Activated CD8-positive, alpha-beta memory T cell treated with anti-CD3 and anti-CD28 coated beads, Interleukin-2, amount 10 ng/mL, durations not matched to agents 7 days and 5 days (primary cell): ENCODE measurements at regions not wholly inside any gene's neighbourhood (a gene's known extent, or its start where the extent isn't known, plus 50 kb on each side); places are given as distances from the start of the nearest gene placed in this dataset.
"Not testable (repeated sequence)": the region's sequence is repeated elsewhere in the genome, so short reads cannot be mapped to it uniquely, and the experiment has no call there.

Experiments used
- ATAC-seq: fragments of 150-1000 bp; cut with Tn5 transposase; one replicate; pipeline ENCODE4 v1.10.0; 2021; ENCODE audit warnings: moderate library complexity
- CTCF ChIA-PET: fragments of 350-600 bp; sonication (Branson Sonifier 250); formaldehyde crosslinking; loops from one replicate; lab custom pipeline; 2021; ENCODE audit warnings: antibody characterized with exemption; lab: Charles Lee
- DNase-seq: peaks from one replicate; pipeline ENCODE4 v3.0.0-alpha.2; 2020
- H3K27ac Mint-ChIP-seq: one replicate; pipeline ENCODE4 v1.8.0; 2021; ENCODE audit warnings: mild to moderate bottlenecking, mixed read lengths
- H3K27me3 Mint-ChIP-seq: one replicate; pipeline ENCODE4 v1.8.0; 2021; ENCODE audit warnings: mixed read lengths
- H3K36me3 Mint-ChIP-seq: one replicate; pipeline ENCODE4 v1.8.0; 2021; ENCODE audit warnings: mild to moderate bottlenecking, mixed read lengths
- H3K4me1 Mint-ChIP-seq: one replicate; pipeline ENCODE4 v1.8.0; 2021; ENCODE audit warnings: mixed read lengths
- H3K4me3 Mint-ChIP-seq: one replicate; pipeline ENCODE4 v1.8.0; 2021; ENCODE audit warnings: mild to moderate bottlenecking, moderate library complexity, mixed read lengths
- H3K9me3 Mint-ChIP-seq: one replicate; pipeline ENCODE4 v1.8.0; 2022; ENCODE audit warnings: low read depth, mixed read lengths

DNA sequence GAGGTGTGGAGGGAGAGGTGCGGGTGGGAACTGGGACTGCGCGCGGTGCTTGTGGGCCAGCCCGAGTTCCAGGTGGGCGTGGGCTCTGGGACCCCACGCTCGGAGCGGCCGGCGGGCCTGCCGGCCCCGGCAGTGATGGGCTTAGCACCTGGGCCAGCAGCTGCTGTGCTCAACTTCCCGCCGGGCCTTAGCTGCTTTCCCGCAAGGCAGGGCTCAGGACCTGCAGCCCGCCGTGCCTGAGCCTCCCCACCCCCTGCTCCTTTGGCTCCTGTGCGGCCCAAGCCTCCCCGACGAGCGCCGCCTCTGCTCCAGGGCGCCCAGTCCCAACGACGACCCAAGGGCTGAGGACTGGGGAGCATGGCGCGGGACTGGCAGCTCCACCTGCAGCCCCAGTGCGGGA lies 232.7 kb downstream of the FGFR2 start:
- H3K36me3 Mint-ChIP-seq: no peaks in the 10 kb centered on the region
- H3K4me3 Mint-ChIP-seq: no peak overlapping the region
- ATAC-seq (no peak), DNase-seq (no peak)
- H3K9me3 Mint-ChIP-seq: peaks cover 3% of the 10 kb centered on the region
- CTCF ChIA-PET: no interaction called here
- no peaks in the 10 kb centered on the region for H3K27me3 Mint-ChIP-seq
- H3K27ac Mint-ChIP-seq: no peak overlapping the region
- H3K4me1 Mint-ChIP-seq: no peaks in the 10 kb centered on the region

DNA sequence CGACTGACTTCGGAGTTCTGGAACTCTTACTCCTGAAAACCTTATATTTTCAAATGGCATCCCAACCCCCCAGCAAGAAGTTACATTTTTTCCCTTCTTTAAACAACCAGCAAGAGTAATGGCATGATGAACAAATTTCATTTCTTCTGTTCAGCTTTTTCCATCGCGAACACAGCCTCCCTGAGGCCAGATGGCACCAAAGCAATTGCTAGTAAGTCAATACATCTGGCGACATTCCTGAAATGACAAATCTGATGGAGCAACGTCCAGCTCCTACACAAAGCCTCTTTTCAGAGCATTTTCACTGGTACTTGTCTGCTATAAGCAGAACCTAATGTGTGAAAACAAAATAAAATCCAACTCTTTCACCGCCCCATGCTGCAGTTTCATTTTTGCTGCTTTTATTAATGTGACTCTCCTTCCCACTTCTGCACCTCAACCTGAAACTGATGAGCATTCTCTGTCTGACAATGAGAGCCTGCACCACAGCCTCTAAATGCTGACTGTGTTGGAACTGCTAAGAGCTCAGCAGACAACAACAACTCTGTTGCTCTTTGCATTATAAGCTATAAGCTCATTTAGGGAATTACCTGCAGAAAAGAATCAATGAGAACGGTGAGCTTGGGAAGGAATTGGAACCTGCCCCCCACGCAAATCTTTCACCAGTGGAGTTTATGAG lies 229.8 kb downstream of the FGFR2 start:
- Mint-ChIP-seq H3K9me3 (peaks cover 3% of the 10 kb centered on the region), H3K36me3 (no peaks in the 10 kb centered on the region), H3K4me3 (no peak overlapping the region), H3K27ac (no peak overlapping the region), H3K27me3 (no peaks in the 10 kb centered on the region), H3K4me1 (no peaks in the 10 kb centered on the region)
- ATAC-seq: no peak
- CTCF ChIA-PET: no interaction called here
- DNase-seq: no peak

DNA sequence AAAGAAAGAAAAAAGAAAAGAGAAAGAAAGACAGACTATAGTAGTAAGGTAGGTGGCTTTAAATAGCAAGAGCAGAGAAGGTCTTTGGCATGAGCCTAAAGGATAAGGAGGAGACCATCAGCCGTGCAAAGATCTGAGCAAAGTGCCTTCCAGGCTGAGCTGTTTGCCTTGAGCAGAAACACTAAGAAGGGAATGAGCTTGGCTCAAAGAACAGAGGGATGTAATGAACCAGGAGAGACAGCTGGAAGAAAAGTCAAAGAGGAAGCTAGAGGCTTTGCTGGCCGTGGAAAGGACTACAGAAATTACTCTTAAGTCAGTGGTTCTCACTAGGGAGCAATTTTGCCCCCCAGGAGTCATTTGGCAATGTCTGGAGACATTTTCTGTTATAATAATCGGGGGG lies 228.6 kb downstream of the FGFR2 start:
- ATAC-seq (no peak), DNase-seq (no peak)
- H3K36me3 Mint-ChIP-seq: no peaks in the 10 kb centered on the region
- H3K27me3 Mint-ChIP-seq: no peaks in the 10 kb centered on the region
- no peak overlapping the region for H3K4me3 Mint-ChIP-seq
- no peak overlapping the region for H3K27ac Mint-ChIP-seq
- CTCF ChIA-PET: no interaction called here
- peaks cover 2% of the 10 kb centered on the region for H3K9me3 Mint-ChIP-seq
- no peaks in the 10 kb centered on the region for H3K4me1 Mint-ChIP-seq

DNA sequence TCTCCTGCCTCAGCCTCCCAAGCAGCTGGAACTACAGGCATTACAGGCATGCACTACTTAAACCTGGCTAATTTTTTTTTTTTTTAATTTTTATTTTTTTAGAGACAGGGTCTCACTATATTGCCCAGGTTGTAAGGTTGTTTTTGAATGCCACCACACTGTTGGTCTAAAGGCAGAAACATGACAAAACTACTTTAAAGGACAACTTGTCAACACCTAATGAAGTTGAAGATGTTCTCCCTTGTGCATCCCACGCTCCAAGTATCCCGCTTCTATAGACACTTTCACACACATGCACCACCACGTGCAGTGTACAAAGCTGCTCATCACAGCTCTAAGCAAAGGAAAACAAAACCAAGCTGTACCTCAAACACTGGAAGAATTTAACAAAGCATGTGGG lies 226.4 kb downstream of the FGFR2 start:
- H3K9me3 Mint-ChIP-seq: no peaks in the 10 kb centered on the region
- CTCF ChIA-PET: no interaction called here
- DNase-seq (no peak), ATAC-seq (no peak)
- H3K36me3 Mint-ChIP-seq: no peaks in the 10 kb centered on the region
- no peak overlapping the region for H3K4me3 Mint-ChIP-seq
- no peaks in the 10 kb centered on the region for H3K4me1 Mint-ChIP-seq
- no peak overlapping the region for H3K27ac Mint-ChIP-seq
- H3K27me3 Mint-ChIP-seq: no peaks in the 10 kb centered on the region

DNA sequence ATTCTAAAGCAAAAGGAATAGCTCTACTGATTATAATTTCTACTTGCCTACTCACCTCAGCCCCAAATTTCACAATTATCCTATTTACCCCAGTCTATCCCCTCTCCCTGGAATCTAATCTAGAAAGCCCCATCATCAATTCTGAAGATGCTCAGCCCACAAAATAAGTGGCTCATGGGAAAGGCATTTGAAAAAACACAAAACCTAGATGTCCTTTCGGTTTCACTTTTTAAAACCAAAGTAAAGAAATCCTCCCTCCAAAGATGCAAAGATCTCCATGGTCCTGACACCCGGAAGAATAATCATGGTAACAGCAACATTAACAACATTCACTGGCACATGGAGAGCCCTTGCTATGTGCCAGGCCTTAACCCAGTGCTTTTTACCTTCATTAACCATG lies 224.8 kb downstream of the FGFR2 start:
- Mint-ChIP-seq H3K27me3 (no peaks in the 10 kb centered on the region), H3K4me3 (no peak overlapping the region), H3K4me1 (no peaks in the 10 kb centered on the region), H3K27ac (no peak overlapping the region), H3K9me3 (no peaks in the 10 kb centered on the region), H3K36me3 (no peaks in the 10 kb centered on the region)
- CTCF ChIA-PET: no interaction called here
- ATAC-seq (no peak), DNase-seq (no peak)

DNA sequence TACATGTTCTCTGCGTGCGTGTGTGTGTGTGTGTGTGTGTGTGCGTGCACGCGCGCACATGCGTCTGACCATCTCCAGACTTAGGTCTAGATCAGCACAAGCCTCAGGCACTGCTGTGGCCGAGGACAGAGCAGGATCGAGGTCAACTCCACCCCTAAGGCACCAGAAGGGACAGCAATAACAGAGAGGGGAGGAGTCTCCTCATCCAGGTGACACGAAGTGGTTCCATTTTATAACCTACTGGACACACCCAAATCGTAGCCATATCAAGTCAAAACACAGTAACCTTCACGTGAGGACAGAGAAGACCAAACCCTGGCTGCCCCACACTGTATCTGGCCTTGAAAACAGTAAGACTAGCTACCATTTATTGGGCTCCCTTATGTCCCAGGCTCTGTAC lies 224.1 kb downstream of the FGFR2 start:
- CTCF ChIA-PET: no interaction called here

DNA sequence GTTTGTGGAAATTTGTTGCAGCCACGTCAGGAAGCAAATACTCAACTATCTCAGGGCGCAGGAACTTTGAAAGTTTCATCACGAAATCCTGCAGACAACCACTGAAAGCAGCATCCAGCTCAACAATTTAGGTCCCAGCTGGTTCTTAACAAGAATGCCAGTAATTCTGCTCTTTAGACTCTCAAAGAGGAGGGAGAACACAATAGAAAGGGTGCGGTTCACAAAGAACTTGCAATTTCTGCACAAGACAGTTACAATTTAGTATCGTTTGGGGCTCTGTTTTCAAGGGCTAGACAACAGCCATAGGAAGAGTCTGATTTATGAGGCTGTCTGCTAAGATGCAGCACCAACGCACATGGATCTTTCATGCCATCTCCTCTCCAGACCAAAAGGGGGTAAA lies 223.1 kb downstream of the FGFR2 start:
- H3K27ac Mint-ChIP-seq: no peak overlapping the region
- H3K9me3 Mint-ChIP-seq: no peaks in the 10 kb centered on the region
- ATAC-seq: no peak
- no peaks in the 10 kb centered on the region for H3K36me3 Mint-ChIP-seq
- no peaks in the 10 kb centered on the region for H3K27me3 Mint-ChIP-seq
- CTCF ChIA-PET: no interaction called here
- H3K4me1 Mint-ChIP-seq: no peaks in the 10 kb centered on the region
- DNase-seq: no peak
- no peak overlapping the region for H3K4me3 Mint-ChIP-seq

More for the DNA sequence above, 224.1 kb downstream of the FGFR2 start:
- Mint-ChIP-seq H3K36me3 (no peaks in the 10 kb centered on the region), H3K9me3 (no peaks in the 10 kb centered on the region), H3K27me3 (no peaks in the 10 kb centered on the region), H3K27ac (no peak overlapping the region), H3K4me1 (no peaks in the 10 kb centered on the region), H3K4me3 (no peak overlapping the region)
- no peak for DNase-seq
- no peak for ATAC-seq

DNA sequence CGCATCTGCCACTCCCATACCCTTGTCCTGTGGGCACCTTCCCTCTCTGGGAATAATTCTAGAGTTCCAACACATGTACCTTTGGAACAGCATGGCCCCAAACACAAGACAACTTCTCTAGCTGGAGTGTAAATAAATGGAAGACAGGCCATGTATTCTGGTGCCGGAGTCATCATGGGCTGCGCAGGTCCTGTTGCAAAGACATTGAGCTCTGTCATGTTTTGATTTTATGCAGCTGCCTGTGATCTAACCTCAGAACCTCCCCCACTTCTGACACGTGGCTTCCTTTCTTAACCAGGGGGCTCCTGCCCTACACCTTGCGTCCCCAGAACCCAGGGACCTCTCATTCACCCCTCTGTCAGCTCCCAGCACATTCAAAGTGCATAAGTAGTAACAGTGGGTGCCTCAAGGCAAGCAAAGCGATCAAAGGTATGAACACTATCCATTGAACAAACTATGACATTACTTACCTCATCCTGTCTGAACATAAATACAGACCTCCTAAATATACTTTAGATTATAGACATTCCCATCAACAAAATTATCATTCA lies 219.9 kb downstream of the FGFR2 start:
- Mint-ChIP-seq H3K4me3 (no peak overlapping the region), H3K27ac (no peak overlapping the region), H3K36me3 (peaks cover 1% of the 10 kb centered on the region), H3K4me1 (no peaks in the 10 kb centered on the region), H3K27me3 (no peaks in the 10 kb centered on the region), H3K9me3 (peaks cover 2% of the 10 kb centered on the region)
- CTCF ChIA-PET: no interaction called here
- ATAC-seq: no peak
- DNase-seq: no peak

DNA sequence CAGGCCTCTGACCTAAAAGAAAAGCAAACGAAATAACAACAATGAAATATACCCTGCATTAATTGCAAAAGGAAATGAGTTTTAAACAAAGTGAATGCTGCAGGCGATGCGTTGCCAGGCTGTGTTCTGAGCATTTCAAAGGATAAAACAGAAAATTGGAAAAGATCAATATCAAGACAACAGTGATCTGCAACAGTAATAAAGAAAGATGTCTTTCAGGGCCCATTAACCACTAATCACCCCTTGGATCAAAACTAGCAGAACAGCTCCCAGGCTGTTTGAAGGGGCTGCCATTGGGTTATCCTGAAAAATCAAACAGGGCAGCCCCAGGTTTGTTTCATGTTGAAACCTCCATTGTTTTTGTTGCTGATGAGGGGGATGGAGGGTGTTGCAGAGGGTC lies 219.2 kb downstream of the FGFR2 start:
- Mint-ChIP-seq H3K27ac (no peak overlapping the region), H3K36me3 (peaks cover 1% of the 10 kb centered on the region)
- CTCF ChIA-PET: no interaction called here

DNA sequence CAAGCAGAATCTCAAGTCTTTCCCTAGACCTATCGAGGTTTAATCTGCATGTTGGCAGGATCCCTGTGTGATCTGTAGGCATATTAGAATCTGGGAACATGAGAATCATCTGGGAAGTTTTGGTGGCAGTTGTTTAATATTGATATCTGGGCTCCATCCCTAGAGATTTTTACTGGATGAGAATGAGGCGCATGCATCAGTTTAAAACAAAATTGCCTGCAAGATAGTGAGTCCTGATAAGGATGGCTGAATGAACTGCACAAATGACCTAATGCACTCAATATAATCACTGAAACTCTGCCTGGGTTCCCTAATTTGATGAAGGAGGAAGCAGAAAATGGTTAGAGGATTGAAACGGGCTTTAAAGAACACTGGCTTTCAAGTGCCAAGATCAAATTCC lies 218.0 kb downstream of the FGFR2 start:
- DNase-seq (no peak), ATAC-seq (no peak)
- CTCF ChIA-PET: no interaction called here
- Mint-ChIP-seq H3K4me1 (no peaks in the 10 kb centered on the region), H3K9me3 (peaks cover 6% of the 10 kb centered on the region), H3K27me3 (no peaks in the 10 kb centered on the region), H3K36me3 (peaks cover 1% of the 10 kb centered on the region), H3K27ac (no peak overlapping the region), H3K4me3 (no peak overlapping the region)

More for the DNA sequence above, 219.2 kb downstream of the FGFR2 start:
- no peak for DNase-seq
- Mint-ChIP-seq H3K9me3 (peaks cover 2% of the 10 kb centered on the region), H3K4me1 (no peaks in the 10 kb centered on the region), H3K27me3 (no peaks in the 10 kb centered on the region), H3K4me3 (no peak overlapping the region)
- no peak for ATAC-seq

DNA sequence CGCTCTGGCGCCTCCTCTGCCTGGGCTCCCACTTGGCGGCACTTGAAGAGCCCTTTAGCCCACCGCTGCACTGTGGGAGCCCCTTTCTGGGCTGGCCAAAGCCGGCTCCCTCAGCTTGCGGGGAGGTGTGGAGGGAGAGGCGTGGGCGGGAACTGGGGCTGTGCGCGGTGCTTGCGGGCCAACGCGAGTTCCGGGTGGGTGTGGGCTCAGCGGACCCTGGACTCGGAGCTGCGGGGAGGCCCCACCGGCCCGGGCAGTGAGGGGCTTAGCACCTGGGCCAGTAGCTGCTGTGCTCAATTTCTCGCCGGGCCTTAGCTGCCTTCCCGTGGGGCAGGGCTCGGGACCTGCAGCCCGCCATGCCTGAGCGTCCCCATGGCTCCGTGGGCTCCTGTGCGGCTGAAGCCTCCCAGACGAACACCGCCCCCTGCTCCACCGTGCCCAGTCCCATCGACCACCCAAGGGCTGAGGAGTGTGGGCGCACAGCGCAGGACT lies 216.2 kb downstream of the FGFR2 start:
- not testable (repeated sequence) for H3K27ac Mint-ChIP-seq, H3K27me3 Mint-ChIP-seq, H3K9me3 Mint-ChIP-seq, ATAC-seq, DNase-seq, H3K36me3 Mint-ChIP-seq, H3K4me1 Mint-ChIP-seq, H3K4me3 Mint-ChIP-seq
- CTCF ChIA-PET: interaction anchor here (0.5 kb wide), 1 partner anchor 1573 kb away, joined by 4 read pairs; no protein-coding TSS in a partner anchor

DNA sequence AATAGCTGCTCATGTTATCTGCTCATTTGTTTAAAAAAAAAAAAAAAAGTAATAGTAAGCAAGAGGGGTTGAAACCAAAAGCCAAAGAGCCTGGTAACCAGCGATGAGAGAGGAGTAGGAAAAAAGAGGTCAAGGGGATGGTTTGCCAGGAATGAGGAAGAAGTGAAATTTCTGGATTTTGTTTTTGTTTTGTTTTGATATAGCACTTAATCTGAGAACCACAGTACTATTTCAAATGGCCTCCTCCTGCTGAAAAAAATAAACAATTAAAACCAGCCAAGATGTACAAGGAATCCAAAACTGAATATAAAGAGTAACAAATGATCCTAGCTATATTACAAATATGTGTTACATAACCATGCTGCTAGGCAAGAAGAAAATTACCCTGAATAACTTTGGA lies 213.1 kb downstream of the FGFR2 start:
- CTCF ChIA-PET: no interaction called here
- ATAC-seq (no peak), DNase-seq (no peak)
- peaks cover 11% of the 10 kb centered on the region for H3K9me3 Mint-ChIP-seq
- H3K36me3 Mint-ChIP-seq: peaks cover 1% of the 10 kb centered on the region
- H3K4me1 Mint-ChIP-seq: no peaks in the 10 kb centered on the region
- H3K4me3 Mint-ChIP-seq: no peak overlapping the region
- H3K27me3 Mint-ChIP-seq: no peaks in the 10 kb centered on the region
- H3K27ac Mint-ChIP-seq: no peak overlapping the region

DNA sequence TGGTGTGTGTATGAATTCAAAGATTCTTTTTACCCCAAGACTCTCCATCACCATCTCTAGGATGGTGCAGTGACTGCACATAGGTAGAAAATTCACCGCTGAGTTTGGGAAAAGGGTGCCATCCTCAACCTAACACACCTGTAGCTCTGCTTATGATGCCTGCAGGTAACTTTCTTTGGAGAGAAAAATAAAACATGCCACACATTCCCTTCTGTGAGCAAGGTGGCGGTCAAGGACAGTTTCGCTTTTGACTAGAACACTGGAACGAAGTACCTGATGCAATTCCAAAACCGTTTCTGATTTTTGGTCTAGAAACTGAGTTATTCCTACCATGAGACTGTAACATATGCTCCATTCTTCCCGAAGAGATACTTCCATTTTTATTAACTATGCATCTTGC lies 205.6 kb downstream of the FGFR2 start:
- no peak for DNase-seq
- H3K4me3 Mint-ChIP-seq: no peak overlapping the region
- H3K27me3 Mint-ChIP-seq: no peaks in the 10 kb centered on the region
- H3K4me1 Mint-ChIP-seq: no peaks in the 10 kb centered on the region
- peaks cover 3% of the 10 kb centered on the region for H3K9me3 Mint-ChIP-seq
- H3K27ac Mint-ChIP-seq: no peak overlapping the region
- CTCF ChIA-PET: no interaction called here
- ATAC-seq: no peak
- H3K36me3 Mint-ChIP-seq: no peaks in the 10 kb centered on the region

DNA sequence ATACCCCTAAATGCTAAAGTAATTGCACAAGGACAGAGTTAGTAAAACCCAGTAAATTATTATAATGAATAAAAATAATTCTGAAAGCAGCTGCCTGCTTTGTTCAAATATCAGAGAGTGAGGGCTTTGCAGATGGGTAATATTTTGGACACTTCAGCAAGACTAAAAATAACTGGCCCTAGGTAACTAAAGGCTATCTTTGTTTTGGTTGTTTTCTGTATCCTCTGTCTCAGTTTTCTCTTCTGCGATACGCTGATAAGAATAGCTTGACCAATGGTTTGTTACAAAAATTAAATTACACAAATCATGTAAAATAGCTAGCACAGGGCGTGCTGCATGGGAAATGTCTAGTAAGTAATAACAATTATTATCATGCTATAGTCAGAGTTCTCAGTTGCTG lies 204.7 kb downstream of the FGFR2 start:
- H3K4me1 Mint-ChIP-seq: no peaks in the 10 kb centered on the region
- CTCF ChIA-PET: no interaction called here
- H3K27me3 Mint-ChIP-seq: no peaks in the 10 kb centered on the region
- no peak overlapping the region for H3K27ac Mint-ChIP-seq
- ATAC-seq (no peak), DNase-seq (no peak)
- H3K36me3 Mint-ChIP-seq: no peaks in the 10 kb centered on the region
- no peak overlapping the region for H3K4me3 Mint-ChIP-seq
- H3K9me3 Mint-ChIP-seq: no peaks in the 10 kb centered on the region
